Sigmoid colon (tissue), 4 donors: ENCODE measurements at regions not wholly inside any gene's neighbourhood (a gene's known extent, or its start where the extent isn't known, plus 50 kb on each side); places are given as distances from the start of the nearest gene placed in this dataset.

Source experiments
- CTCF ChIP-seq, 4 experiments: fragments of 450-650 bp in 3 of 4; fragments of 200-600 bp in 1 of 4; IDR thresholded peaks; one replicate each; pipeline ENCODE4 v1.5.1; 2016 to 2019; ENCODE audit warnings: antibody characterized with exemption in 4 of 4, mild to moderate bottlenecking in 3 of 4, moderate library complexity in 2 of 4
- EP300 ChIP-seq, 4 donors: sonication (generic); formaldehyde crosslinking; IDR thresholded peaks; one replicate each; pipeline ENCODE4 v1.6.1; 2017; ENCODE audit warnings: antibody characterized with exemption in 4 of 4
- POLR2A ChIP-seq, 2 donors: fragments of 450-650 bp; IDR thresholded peaks; one replicate each; pipeline ENCODE4 v1.6.1; 2016; ENCODE audit warnings: antibody characterized with exemption in 2 of 2, mild to moderate bottlenecking in 2 of 2, moderate library complexity in 2 of 2
- POLR2AphosphoS5 ChIP-seq, 4 donors: sonication (generic); formaldehyde crosslinking; IDR thresholded peaks; one replicate each; pipeline ENCODE4 v1.6.1; 2017; ENCODE audit warnings: antibody characterized with exemption in 4 of 4

- TF ChIP-seq CTCF (IDR thresholded peaks at IDR 0.05) (no peak), POLR2AphosphoS5 (IDR thresholded peaks at IDR 0.05) (no peak), POLR2A (IDR thresholded peaks at IDR 0.05) (no peak), EP300 (IDR thresholded peaks at IDR 0.05) (no peak)
Observed at GRCh38 chr12:92363295-92364146, 217.9 kb upstream of the BTG1 start.
